Nephron progenitor cell (in vitro differentiated cells): ENCODE measurements at regions not wholly inside any gene's neighbourhood (a gene's known extent, or its start where the extent isn't known, plus 50 kb on each side); places are given as distances from the start of the nearest gene placed in this dataset.

Source experiments
- DNase-seq: peaks from one replicate; pipeline ENCODE4 v3.0.0; 2021
- H3K27ac Mint-ChIP-seq: 2 replicates; pipeline ENCODE4 v1.8.0; 2021; ENCODE audit warnings: mild to moderate bottlenecking, moderate library complexity, mixed read lengths
- H3K27me3 Mint-ChIP-seq: 2 replicates; pipeline ENCODE4 v1.8.0; 2021; ENCODE audit warnings: mild to moderate bottlenecking, low read depth, mixed read lengths; ENCODE audit not compliant: poor library complexity
- H3K36me3 Mint-ChIP-seq: 2 replicates; pipeline ENCODE4 v1.8.0; 2021; ENCODE audit warnings: low read depth, mixed read lengths
- H3K4me1 Mint-ChIP-seq: 2 replicates; pipeline ENCODE4 v1.8.0; 2021; ENCODE audit warnings: mixed read lengths
- H3K4me3 Mint-ChIP-seq: 2 replicates; pipeline ENCODE4 v1.8.0; 2021; ENCODE audit warnings: mild to moderate bottlenecking, moderate library complexity, mixed read lengths
- H3K9me3 Mint-ChIP-seq: 2 replicates; pipeline ENCODE4 v1.8.0; 2021; ENCODE audit warnings: mild to moderate bottlenecking, moderate library complexity, mixed read lengths
- TF ChIP-seq, protein P1 (sequence below): fragments of 200-600 bp; sonication (generic); IDR thresholded peaks from 2 replicates; pipeline ENCODE4 v1.5.0; 2021; ENCODE audit warnings: antibody characterized with exemption

- H3K36me3 Mint-ChIP-seq: no peaks in the 10 kb centered on the region
- H3K4me1 Mint-ChIP-seq: peaks cover 63% of the 10 kb centered on the region
- peaks cover 4% of the 10 kb centered on the region for H3K27me3 Mint-ChIP-seq
- no peak for DNase-seq
- peaks cover 6% of the 10 kb centered on the region for H3K9me3 Mint-ChIP-seq
- TF ChIP-seq, protein P1, sequence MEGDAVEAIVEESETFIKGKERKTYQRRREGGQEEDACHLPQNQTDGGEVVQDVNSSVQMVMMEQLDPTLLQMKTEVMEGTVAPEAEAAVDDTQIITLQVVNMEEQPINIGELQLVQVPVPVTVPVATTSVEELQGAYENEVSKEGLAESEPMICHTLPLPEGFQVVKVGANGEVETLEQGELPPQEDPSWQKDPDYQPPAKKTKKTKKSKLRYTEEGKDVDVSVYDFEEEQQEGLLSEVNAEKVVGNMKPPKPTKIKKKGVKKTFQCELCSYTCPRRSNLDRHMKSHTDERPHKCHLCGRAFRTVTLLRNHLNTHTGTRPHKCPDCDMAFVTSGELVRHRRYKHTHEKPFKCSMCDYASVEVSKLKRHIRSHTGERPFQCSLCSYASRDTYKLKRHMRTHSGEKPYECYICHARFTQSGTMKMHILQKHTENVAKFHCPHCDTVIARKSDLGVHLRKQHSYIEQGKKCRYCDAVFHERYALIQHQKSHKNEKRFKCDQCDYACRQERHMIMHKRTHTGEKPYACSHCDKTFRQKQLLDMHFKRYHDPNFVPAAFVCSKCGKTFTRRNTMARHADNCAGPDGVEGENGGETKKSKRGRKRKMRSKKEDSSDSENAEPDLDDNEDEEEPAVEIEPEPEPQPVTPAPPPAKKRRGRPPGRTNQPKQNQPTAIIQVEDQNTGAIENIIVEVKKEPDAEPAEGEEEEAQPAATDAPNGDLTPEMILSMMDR: no peak
- H3K27ac Mint-ChIP-seq: peak overlapping the region; percentile 92
- no peak overlapping the region for H3K4me3 Mint-ChIP-seq
These were observed 361.9 kb downstream of the HLX start for GRCh38 chr1:221241157-221241556.

GRCh38 chr1:221241592-221241991 is 362.3 kb downstream of the HLX start:
- no peak for DNase-seq
- Mint-ChIP-seq H3K27ac (no peak overlapping the region), H3K27me3 (peaks cover 4% of the 10 kb centered on the region), H3K9me3 (peaks cover 6% of the 10 kb centered on the region), H3K4me1 (peaks cover 63% of the 10 kb centered on the region), H3K4me3 (no peak overlapping the region), H3K36me3 (no peaks in the 10 kb centered on the region)
- TF ChIP-seq, protein P1: no peak

GRCh38 chr1:221246067-221246466 is 366.8 kb downstream of the HLX start:
- H3K9me3 Mint-ChIP-seq: no peaks in the 10 kb centered on the region
- no peaks in the 10 kb centered on the region for H3K27me3 Mint-ChIP-seq
- DNase-seq: no peak
- H3K36me3 Mint-ChIP-seq: no peaks in the 10 kb centered on the region
- TF ChIP-seq, protein P1: no peak
- peaks cover 25% of the 10 kb centered on the region for H3K4me1 Mint-ChIP-seq
- H3K27ac Mint-ChIP-seq: no peak overlapping the region
- H3K4me3 Mint-ChIP-seq: no peak overlapping the region

- no peaks in the 10 kb centered on the region for H3K36me3 Mint-ChIP-seq
- H3K4me3 Mint-ChIP-seq: no peak overlapping the region
- no peaks in the 10 kb centered on the region for H3K9me3 Mint-ChIP-seq
- TF ChIP-seq, protein P1: no peak
- no peak overlapping the region for H3K27ac Mint-ChIP-seq
- no peaks in the 10 kb centered on the region for H3K27me3 Mint-ChIP-seq
- no peak for DNase-seq
- peaks cover 17% of the 10 kb centered on the region for H3K4me1 Mint-ChIP-seq
These were observed 367.6 kb downstream of the HLX start for GRCh38 chr1:221246628-221247415.

GRCh38 chr1:221251580-221251979 is 372.3 kb downstream of the HLX start:
- Mint-ChIP-seq H3K9me3 (peaks cover 19% of the 10 kb centered on the region), H3K4me1 (peaks cover 4% of the 10 kb centered on the region), H3K4me3 (no peak overlapping the region), H3K36me3 (peaks cover 9% of the 10 kb centered on the region), H3K27me3 (peaks cover 3% of the 10 kb centered on the region), H3K27ac (no peak overlapping the region)
- TF ChIP-seq, protein P1: no peak
- no peak for DNase-seq

- no peak for DNase-seq
- Mint-ChIP-seq H3K27me3 (peaks cover 5% of the 10 kb centered on the region), H3K4me3 (no peak overlapping the region), H3K4me1 (peaks cover 4% of the 10 kb centered on the region), H3K9me3 (peaks cover 49% of the 10 kb centered on the region), H3K27ac (no peak overlapping the region), H3K36me3 (peaks cover 21% of the 10 kb centered on the region)
- TF ChIP-seq, protein P1: no peak
These were observed 375.6 kb downstream of the HLX start for GRCh38 chr1:221254813-221255212.
